DND-41 (cell line): ENCODE measurements at regions not wholly inside any gene's neighbourhood (a gene's known extent, or its start where the extent isn't known, plus 50 kb on each side); places are given as distances from the start of the nearest gene placed in this dataset.

Experiments used
- ATAC-seq: fragments of 200-7000 bp; cut with Tn5 transposase; 3 replicates; pipeline ENCODE4 v1.9.1; 2021; ENCODE audit warnings: low read depth; ENCODE audit not compliant: insufficient read depth
- DNase-seq: peaks from one replicate; pipeline ENCODE4 v3.0.0-alpha.2; 2020
- H2AFZ ChIP-seq: 2 replicates; pipeline ENCODE4 v1.6.0; 2012; ENCODE audit warnings: low read depth, low read length
- H3K27ac ChIP-seq: 2 replicates; pipeline ENCODE4 v1.5.1; 2012; ENCODE audit warnings: low read length, inconsistent platforms
- H3K27me3 ChIP-seq: fragments of 200-600 bp; sonication (generic); 2 replicates; pipeline ENCODE4 v1.6.0; 2012; ENCODE audit warnings: low read length, mild to moderate bottlenecking, inconsistent platforms; ENCODE audit not compliant: insufficient read depth, poor library complexity
- H3K36me3 ChIP-seq: 2 replicates; pipeline ENCODE4 v1.5.1; 2012; ENCODE audit warnings: low read length, inconsistent platforms; ENCODE audit not compliant: insufficient read depth
- H3K4me1 ChIP-seq: 2 replicates; pipeline ENCODE4 v1.5.1; 2012; ENCODE audit warnings: mild to moderate bottlenecking, low read length; ENCODE audit not compliant: insufficient read depth
- H3K4me2 ChIP-seq: 2 replicates; pipeline ENCODE4 v1.6.0; 2012; ENCODE audit warnings: mild to moderate bottlenecking, moderate library complexity, low read length, inconsistent platforms; ENCODE audit not compliant: insufficient read depth
- H3K4me3 ChIP-seq, 2 experiments: fragments of 200-600 bp in 1 of 2; shearing (Covaris generic) in 1 of 2; 2 replicates each; pipeline ENCODE4 v1.5.1; 2012 to 2016; ENCODE audit warnings: inconsistent platforms in 2 of 2, low read length in 2 of 2, mild to moderate bottlenecking in 2 of 2, low read depth in 1 of 2, moderate library complexity in 1 of 2
- H3K79me2 ChIP-seq: 2 replicates; pipeline ENCODE4 v1.6.0; 2012; ENCODE audit warnings: low read length, inconsistent platforms; ENCODE audit not compliant: insufficient read depth
- H3K9ac ChIP-seq: 2 replicates; pipeline ENCODE4 v1.6.0; 2012; ENCODE audit warnings: low read depth, mild to moderate bottlenecking, inconsistent platforms, low read length, moderate library complexity
- H3K9me3 ChIP-seq: 2 replicates; pipeline ENCODE4 v1.5.1; 2012; ENCODE audit warnings: low read length, moderate library complexity, mild to moderate bottlenecking, inconsistent platforms; ENCODE audit not compliant: insufficient read depth, severe bottlenecking
- H4K20me1 ChIP-seq: 2 replicates; pipeline ENCODE4 v1.6.0; 2012; ENCODE audit warnings: low read length; ENCODE audit not compliant: insufficient read depth
- CTCF ChIP-seq: IDR thresholded peaks from 2 replicates; pipeline ENCODE4 v1.5.1; 2012; ENCODE audit warnings: borderline replicate concordance, low read length, moderate library complexity, mild to moderate bottlenecking; ENCODE audit not compliant: poor library complexity, severe bottlenecking; ENCODE audit errors: extremely low read depth
- EZH2 ChIP-seq: IDR thresholded peaks from 3 replicates; pipeline ENCODE4 v1.6.1; 2012; ENCODE audit warnings: borderline replicate concordance, low read depth, mild to moderate bottlenecking, moderate library complexity, low read length, inconsistent platforms; ENCODE audit not compliant: severe bottlenecking

GRCh38 chr5:174785120-174785680, 60.8 kb downstream of the MSX2 start:
- Histone ChIP-seq H3K9me3 (peaks cover 3% of the 10 kb centered on the region), H3K27ac (no peak overlapping the region), H3K4me2 (no peak overlapping the region), H3K4me1 (no peaks in the 10 kb centered on the region), H3K9ac (no peak overlapping the region), H4K20me1 (no peaks in the 10 kb centered on the region), H3K79me2 (no peaks in the 10 kb centered on the region), H2AFZ (no peak overlapping the region), H3K4me3 (no peak overlapping the region), H3K36me3 (no peaks in the 10 kb centered on the region), H3K27me3 (no peaks in the 10 kb centered on the region)
- DNase-seq: no peak
- TF ChIP-seq EZH2 (no peak), CTCF (no peak)
- no peak for ATAC-seq
